ENCODE measurements at regions not wholly inside any gene's neighbourhood (a gene's known extent, or its start where the extent isn't known, plus 50 kb on each side); places are given as distances from the start of the nearest gene placed in this dataset.

DNA sequence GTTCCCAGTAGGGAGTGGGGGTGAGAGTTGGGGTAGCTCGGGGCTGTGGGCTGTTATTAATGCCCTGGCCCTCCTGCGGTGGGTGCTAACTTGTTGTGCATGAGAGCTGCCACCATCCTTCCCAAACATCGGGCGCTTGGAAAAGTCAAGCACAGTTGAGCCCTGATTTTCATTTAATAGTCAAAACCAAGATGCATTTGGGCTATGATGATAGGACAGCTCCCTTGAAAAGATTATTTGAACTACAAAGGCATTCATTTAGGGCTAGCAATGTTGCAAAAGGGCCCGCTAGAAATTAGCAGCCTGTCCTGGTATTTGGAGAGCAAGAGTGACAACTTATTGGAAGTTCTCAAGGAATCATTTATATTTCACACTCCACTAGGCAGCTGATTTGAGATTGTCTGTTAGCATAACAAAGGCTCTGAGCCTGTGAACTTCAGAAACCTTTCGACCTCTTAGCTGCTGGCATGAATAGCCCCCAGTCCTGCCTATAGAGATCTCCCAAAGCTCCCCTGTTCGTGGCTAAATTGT, 128.2 kb upstream of the TMEM161B start:
- DNase-seq (ENCODE audit: low spot score): no peak

DNA sequence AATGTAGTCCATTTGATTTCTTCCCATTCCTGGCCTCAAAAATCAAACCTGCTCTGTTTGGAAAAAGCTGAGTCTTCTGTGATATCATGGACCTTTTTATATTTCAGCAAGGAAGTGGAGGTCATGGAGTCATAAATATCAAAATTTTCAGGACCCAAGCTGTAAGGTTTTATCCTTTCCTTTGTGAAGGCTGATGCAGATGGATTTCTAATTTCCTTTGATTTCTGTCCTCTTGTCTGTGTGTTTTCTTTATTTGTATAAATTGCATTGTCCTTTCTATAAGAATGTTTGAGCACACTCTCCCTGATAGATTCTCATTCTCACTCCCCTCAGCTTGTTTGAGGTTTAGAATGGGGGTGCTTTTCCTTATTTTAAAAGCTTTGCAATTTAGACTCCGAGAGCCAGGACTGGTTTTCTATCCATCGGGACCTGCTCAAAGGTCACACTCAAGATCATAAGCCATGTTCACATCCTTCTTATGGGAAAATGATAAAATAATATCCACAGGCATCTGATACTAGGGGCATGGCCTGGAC, 127.4 kb upstream of the TMEM161B start:
- DNase-seq (ENCODE audit: low spot score): no peak

DNA sequence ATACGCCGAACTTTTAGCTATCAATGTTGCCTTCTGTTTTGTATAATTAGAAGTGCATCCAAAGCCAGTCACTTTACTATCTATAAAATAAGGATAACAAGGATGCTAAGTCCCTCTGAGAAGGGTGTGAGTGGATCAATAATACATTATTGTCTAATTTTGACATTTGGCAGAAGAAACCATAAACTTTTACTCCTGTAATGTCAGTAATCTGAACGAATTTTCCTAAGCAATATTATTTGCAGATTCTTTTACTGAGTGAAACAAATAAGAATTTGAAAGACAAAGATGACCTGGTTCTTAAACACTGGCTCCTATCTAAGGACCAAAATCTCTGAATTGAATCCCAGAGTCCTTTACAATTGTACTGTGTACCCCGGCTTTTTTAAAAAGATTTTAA, 126.6 kb upstream of the TMEM161B start:
- no peak for DNase-seq (ENCODE audit: low spot score)

DNA sequence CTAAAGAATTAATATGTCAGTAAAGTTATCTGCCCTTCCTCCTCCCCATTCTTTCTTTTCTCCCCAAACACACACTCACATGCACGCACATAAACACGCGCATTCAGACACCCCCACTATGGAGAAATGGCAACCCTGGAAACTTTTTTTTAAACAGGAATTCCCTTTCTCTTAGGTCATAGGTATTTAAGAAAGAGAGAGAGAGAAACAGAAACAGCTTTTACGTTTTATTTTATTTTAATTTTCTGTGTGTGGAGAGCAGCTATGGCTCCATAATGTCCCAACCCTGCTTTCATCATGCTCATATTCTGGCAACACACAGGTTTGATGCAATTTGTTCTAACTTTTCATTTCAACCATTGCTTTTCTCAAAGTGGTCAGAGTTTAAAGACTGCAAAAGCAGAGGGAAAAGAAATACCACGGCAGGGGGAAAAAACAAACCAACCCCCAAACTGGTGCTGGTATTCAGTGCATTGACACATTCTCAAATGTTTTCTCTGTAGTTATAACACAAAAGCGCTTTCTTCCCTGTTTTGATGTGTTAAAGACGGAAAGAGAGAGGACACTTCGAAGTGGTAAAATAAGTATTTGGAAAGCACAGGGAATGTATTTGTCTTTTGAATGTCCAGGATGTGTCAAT, 126.0 kb upstream of the TMEM161B start:
- DNase-seq (ENCODE audit: low spot score): no peak

DNA sequence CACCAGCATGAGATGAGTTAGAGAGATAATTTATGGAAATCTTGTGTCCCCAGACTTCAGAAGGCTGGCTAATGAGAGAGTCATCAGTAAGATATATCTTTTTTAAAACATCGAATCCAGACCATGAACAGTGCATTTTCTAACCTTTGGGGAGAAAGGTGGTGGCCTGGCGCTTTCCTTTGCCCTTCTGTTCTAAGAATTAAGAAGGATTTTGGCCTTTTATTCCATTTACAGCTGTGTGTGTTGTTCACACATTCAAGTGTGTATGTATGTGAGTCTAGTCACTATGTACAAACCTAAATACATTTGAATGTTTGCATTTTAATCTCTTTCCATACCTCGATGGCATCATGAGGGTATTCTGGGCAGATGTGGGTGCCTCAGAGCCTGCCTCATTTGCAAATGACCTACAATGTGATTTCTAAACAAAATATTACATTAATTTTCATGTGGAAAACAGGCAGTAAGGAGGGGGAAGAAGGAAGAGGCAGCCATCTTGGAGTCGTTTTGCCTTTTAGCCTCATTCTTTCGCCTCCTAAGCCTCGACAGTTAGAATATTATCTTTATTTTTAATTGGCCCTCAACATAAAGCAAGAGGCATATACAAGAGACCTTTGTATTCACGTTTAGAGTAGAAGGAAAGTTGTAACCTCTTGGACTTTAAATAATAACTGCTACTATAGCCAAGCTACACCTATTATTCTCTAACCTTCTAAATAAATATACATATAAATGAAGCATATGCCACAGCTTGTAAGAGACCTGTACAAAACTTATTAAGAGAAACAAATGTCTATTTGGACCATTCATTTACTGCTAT, 125.3 kb upstream of the TMEM161B start:
- DNase-seq (ENCODE audit: low spot score): no peak

DNA sequence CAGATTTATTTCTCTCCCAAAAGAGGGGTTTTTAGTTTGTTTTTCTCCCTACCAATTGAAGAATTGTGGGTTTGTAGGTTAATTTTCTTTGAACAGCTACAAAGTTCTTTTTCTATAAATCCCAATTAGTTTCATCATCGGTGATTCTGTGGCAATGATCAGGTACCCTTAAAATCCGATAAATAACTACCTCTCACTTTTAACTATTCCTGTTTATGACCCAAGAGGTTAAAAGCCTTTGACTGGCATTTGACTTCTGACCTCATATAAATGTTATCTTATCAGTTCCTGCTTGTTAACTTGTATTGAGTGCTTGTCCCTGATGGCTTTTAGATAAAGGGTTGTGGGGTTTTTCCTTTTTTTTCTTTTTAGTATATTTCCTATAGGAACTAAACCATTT, 124.4 kb upstream of the TMEM161B start:
- no peak for DNase-seq (ENCODE audit: low spot score)

DNA sequence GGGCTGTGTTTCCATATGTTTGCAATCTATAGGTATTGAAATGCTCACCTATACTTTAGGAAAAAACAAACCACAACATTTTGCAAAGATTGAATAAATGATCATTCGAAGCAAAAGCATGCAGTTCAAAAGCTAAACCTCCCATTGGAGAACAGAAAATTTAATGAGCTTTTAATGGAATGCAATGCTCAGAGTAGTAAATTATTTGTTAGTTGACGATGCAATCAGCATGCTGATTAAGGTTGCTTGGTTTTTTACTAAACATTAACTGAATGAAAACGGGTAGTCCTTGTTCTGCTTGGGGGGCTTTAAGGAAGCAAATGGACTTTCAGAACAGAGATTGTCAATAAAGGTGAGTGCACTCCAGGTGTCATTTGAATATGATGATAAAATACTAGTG, 123.3 kb upstream of the TMEM161B start:
- DNase-seq (ENCODE audit: low spot score): no peak

DNA sequence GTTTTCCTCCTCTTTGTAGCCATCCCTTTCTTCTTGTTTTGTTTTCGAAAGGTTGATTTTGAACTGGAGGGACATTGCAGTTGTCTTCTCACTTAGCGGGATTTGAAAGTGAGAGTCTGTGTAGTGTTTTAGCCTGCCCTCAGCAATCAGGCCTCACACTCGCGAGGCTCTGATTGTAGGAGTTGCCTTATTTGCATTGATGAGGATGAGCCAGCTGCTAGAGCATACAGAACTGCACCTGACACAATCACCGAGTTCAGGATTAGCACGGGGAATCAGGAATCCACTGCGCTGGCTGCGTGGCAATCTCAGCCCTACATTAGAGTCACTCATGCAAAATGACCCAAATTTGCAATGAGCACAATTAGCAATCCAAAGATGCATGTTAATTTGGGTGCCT, 122.5 kb upstream of the TMEM161B start:
- no peak for DNase-seq (ENCODE audit: low spot score)

DNA sequence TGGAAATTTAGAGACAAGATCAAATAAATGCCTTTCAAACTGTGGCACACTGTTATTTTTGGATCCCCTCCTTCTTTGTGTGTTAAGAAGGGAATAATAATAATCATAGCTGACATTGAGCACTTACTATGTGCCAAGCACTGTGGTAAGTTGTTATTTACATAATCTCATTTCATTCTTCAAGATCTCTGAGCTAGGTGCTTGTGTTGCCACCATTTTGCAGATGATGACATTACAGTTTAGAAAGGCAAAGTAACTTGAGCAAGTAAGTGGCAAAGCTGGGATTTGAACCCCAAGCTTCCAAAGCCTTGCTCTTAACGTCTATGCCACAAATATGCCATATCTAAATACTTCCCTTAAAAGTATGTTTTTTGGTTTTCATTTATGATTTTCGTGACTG, 121.8 kb upstream of the TMEM161B start:
- DNase-seq (ENCODE audit: low spot score): no peak

DNA sequence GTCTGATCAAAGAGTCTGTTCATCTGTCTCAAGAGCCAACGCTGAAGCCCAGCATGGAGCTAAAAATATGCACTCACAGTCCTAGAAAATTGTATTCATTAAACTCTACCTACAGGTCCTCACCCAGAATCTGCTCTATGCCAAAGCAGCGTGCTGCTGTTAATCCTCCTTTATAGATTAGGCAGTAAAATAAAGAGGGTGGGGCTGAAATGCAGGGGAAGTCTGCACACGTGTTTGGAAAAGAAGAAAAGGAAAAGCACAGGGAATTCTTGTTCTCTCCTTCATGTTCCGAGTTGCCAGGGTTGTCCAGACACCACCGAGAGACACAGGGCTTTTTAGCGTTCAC, 121.4 kb upstream of the TMEM161B start:
- DNase-seq (ENCODE audit: low spot score): no peak

DNA sequence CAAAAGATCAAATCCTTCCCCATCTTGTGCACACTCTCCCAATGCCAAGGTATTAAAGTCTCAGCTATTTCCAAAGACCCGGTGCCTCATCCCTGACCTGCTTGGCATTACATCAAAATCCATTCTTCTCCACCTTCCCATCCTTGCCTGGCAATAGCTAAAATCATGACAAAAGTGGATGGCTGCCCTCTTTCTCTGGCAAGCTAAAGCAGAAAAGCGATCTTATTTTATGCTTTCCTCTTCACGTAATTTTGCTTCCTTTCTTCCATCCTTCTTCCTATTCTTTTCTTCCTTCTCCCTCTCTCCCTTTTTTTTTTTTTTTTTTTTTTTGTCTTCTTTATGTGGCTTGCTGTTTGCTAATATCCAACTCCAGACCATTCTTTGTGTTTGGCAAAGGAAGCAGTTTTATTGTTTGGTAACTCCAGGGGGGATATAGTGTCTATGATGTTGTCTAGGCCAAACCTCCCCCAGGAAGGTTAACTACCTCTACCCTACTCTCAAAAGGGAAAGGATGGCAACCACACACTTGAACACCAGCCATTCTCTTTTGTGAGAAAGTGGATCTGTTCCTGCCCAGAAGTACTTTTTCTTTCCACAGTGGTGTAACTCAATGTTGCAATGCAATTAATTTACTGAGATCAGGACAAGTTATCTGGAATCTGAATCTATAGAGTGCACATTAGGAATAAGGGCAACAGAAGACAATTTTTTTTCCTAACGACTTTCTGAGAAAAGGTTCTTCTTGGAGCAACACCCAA, 120.9 kb upstream of the TMEM161B start:
- no peak for DNase-seq (ENCODE audit: low spot score)

DNA sequence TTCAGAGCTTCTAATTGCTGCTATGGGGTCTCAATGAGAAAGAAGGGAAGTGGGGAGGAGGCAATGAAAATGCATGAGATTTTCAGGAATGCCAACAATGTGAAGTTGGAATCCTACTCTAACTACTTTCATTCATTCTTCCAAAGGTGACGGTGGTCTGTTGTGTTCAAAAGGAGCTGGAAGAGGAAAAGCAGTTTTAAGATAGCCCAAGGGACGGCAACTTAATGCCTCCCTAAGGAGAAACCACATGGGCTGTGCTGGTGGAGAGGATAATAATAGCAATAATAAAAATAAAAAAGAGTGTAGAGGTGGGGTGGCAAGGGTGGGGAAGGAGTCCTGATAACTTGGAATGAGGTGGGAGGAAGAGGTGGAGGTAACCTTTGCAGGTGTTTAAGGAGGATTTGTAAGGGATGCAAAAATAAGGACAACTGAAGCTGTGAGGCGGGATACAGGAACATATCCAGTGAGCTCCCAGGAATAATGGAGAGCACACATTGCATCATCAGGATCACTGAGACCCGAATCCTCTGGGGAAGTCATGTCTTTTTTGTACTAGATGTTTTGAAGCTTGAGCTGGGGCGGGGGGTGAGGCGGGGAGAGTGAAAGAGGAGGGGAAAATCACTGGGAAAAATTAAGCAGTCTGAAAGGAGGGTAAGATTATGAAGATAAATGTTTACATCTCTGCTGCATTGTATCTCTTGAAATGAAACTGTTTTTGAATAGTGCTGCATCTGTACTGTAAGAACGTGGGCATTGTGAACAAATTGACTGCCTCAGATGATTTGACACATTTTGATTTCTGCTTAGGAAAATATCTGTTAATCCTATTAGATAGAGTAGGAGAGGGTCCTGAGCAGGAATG, 120.1 kb upstream of the TMEM161B start:
- DNase-seq (ENCODE audit: low spot score): no peak

DNA sequence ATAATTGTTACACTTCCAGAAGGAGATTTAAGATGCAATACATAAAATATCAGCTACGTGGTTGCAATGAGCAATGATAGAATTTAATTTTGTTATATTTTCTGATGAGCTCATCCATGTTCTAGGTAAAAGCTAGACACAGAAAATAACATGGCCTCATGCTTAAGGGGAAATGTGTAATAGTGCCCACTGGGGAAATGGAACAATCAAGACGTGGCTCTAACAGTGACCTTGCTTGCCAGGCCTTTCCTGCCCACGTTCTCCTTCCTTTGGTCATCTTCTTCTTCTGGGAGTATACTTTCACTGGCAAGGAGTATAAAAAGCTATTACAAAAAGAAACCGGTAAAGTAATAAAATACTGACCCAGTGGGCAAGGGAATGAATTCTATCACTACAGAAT, 116.2 kb upstream of the TMEM161B start:
- DNase-seq (ENCODE audit: low spot score): no peak

DNA sequence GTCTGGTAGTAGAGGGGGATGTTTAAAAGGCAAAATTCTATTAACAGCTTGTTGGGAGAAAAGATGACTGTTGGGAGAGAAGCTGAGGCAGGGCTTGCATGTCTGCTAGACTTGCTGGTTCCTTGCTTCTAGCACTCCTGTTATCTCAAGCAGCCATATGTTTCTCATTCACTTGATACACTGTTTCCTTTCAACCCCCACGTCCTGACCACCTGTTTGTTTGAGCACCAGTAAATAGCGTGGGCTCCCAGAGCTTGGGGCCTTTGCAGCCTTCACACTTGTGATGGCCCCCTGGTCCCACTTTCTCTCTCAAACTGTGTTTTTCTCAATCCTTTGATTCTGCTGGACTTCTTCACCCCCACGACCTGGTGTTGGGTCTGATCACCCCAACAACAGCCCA, 111.7 kb upstream of the TMEM161B start:
- DNase-seq (ENCODE audit: low spot score): no peak

DNA sequence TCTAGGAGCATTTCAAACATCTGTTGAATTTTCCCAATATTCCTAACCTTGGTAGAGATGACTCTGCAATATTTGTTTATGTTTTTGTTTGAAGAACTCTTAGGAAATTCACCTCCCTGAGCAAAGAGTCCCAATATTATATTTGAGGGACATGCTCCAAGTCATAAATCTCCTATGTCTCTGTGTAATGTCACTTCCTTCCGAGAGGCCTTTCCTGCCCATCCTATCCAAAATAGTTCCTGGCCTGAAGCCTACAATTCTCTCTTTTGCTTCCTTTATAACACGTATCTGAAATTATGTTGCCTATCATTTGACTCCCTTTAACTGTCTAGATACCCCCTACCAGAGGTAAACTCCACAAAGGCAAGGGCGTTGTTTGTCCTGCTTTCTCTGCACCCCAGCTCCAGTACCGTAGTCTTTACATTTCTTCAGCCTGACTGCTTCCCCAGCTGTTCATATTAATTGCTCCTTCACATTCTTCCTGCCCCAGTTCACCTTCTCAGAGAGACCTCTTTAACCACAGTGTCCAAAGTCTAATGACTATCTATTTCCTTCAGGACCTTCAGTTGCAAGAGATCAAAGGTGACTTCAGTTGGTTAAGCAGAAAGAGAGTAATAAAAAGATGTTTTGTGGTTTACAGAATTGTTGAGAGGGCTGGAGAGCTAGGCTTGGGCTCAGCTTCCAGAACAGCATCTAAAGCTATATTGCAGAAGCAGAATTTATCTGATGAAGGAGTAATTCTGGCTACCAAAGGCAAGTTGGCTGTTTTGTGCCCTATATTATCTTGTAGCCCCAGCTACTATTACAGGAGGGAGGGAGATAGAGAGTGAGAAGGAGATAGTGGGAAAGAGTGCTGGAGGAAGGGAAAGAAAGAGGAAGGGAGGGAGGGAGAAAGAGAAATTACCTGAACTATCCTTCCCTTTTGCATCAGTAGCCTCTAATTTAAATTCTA, 109.3 kb upstream of the TMEM161B start:
- no peak for DNase-seq (ENCODE audit: low spot score)

DNA sequence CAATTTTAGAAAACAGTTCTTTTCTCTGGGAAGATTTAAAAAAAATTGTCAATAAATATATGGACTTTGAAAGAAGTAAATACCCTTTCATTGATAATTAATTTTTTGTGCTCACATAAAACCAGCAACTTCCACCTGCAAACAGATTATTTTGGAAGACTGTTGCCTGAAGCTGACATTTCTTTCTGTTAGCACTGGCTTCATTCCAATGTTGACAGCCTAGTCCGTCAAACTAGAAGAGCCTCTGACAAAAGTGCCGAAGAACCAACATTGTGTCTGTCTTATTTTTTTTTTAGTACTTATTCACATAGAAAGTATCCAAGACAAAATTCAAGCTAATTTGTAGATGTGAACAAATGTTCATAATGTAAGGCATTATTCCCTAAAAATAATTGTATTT, 108.6 kb upstream of the TMEM161B start:
- DNase-seq (ENCODE audit: low spot score): no peak

DNA sequence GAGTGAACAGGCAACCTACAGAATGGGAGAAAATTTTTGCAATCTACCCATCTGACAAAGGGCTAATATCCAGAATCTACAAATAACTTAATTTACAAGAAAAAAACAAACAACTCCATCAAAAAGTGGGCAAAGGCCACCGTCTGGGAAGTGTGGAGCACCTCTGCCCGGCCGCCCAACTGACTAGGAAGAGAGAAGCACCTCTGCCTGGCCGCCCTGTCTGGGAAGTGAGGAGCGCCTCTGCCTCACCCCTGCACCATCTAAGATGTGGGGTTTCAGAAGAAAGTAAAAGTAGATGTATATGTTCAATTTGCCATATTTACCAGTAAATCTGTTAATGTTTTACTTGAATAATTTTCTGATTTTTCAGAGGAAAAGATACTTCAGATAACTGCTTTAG, 108.1 kb upstream of the TMEM161B start:
- no peak for DNase-seq (ENCODE audit: low spot score)

DNA sequence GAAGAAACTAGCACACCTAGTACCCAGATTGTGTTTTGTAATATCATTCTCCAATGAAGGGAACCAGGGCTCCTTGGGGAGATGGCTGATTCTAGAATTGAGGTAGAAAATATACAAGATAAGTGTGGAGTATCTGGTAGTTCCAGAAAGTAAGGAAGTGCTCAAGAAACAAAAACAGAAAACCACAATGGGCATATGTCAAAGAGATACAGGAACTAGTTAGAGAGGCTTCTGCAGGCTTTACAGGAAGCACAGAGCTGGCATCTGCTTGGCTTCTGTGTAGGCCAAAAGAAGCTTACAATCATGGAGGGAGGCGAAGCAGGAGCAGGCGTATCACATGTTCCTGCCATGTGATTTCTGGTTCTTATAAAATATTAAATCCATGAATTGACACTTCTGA, 105.7 kb upstream of the TMEM161B start:
- DNase-seq (ENCODE audit: low spot score): no peak

DNA sequence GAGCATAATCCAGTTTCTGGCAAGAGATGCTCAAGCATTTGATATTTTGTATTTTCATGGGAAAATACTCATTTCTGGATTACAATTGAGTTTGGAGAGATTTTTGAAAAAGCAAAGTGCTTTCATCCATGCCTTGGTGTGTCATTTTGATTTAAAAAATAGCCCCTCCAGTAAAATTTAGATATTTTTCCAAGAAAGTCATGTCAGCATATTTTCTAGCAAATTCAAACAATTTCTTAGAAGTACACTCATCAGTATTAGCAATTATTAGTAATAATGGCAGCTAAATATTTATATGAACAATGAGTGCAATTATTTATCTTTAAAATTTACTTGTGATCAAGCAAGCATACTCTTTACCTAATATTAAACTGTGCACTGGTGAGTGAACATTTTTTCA, 102.2 kb upstream of the TMEM161B start:
- DNase-seq (ENCODE audit: low spot score): no peak

DNA sequence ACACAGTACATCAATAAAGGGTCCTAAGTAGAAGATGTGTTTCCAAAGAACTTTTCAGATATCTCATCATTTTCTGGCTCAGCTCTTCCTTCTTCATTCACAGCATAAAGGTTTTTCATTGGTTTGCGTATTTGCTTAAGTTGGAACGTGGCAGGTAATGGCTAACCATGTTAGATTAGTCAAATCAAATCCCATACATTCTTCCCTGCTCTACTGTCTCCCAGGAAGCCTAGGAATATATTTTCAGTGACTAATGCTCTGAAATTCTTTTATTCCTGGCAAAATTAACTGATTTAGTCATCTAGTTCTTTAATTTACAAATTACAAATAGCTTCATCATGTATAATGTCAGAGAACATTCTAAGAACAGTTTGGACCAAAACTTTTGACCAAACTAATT, 99.6 kb upstream of the TMEM161B start:
- no peak for DNase-seq (ENCODE audit: low spot score)

DNA sequence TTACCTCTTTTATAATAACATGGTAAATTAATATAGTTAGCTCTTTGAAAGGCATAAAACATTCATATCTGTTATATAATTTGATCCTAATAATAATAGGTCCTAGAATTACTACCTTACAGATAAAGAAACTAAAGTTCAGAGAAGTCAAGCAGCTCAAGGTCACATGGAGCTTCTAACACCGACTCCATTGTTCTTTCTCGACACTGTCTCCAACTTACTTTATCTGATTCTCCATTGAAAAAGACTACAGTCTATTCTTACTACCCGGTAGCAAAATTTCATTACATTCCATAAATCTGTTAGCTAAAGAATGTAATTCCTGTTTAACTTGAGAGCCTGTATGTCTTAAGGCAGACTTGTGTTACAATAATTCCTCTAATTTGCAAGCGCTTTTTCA, 96.3 kb upstream of the TMEM161B start:
- no peak for DNase-seq (ENCODE audit: low spot score)

Measured in left forelimb (tissue), 1 donor.